ENCODE measurements at regions not wholly inside any gene's neighbourhood (a gene's known extent, or its start where the extent isn't known, plus 50 kb on each side); places are given as distances from the start of the nearest gene placed in this dataset.

DNA sequence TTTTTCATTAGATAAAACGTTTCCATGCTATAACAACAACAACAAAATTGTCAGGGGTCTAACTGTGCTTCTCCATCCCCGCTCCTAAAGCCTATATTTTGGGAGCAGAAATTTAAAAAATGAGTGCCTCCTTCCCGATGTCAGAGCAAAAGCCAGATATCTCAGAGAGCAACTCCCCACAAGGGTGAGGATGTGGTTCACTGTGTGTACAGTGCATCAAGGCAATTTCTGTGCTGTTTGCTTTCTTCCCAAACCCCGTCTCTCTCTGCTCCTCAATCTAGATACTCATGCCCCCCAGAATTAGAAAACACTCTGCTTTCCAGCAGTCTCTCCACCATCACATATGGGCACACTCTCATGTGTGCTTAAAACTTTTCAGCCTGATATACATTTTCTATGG lies 76.7 kb upstream of the MBNL1 start:
- TF ChIP-seq CTCF (IDR thresholded peaks at IDR 0.05) = no peak
- TF ChIP-seq, protein P1, sequence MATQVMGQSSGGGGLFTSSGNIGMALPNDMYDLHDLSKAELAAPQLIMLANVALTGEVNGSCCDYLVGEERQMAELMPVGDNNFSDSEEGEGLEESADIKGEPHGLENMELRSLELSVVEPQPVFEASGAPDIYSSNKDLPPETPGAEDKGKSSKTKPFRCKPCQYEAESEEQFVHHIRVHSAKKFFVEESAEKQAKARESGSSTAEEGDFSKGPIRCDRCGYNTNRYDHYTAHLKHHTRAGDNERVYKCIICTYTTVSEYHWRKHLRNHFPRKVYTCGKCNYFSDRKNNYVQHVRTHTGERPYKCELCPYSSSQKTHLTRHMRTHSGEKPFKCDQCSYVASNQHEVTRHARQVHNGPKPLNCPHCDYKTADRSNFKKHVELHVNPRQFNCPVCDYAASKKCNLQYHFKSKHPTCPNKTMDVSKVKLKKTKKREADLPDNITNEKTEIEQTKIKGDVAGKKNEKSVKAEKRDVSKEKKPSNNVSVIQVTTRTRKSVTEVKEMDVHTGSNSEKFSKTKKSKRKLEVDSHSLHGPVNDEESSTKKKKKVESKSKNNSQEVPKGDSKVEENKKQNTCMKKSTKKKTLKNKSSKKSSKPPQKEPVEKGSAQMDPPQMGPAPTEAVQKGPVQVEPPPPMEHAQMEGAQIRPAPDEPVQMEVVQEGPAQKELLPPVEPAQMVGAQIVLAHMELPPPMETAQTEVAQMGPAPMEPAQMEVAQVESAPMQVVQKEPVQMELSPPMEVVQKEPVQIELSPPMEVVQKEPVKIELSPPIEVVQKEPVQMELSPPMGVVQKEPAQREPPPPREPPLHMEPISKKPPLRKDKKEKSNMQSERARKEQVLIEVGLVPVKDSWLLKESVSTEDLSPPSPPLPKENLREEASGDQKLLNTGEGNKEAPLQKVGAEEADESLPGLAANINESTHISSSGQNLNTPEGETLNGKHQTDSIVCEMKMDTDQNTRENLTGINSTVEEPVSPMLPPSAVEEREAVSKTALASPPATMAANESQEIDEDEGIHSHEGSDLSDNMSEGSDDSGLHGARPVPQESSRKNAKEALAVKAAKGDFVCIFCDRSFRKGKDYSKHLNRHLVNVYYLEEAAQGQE (IDR thresholded peaks at IDR 0.05; ENCODE audit: insufficient read depth in 1 of 2, low read depth in 2 of 2, low read length in 1 of 2) = no peak
- TF ChIP-seq TCF7L2 (IDR thresholded peaks at IDR 0.05; ENCODE audit: low read depth, low read length) = no peak
- no peak for TF ChIP-seq POLR2AphosphoS5 (IDR thresholded peaks at IDR 0.05; ENCODE audit: low read depth, low read length)
- TF ChIP-seq SIN3A (IDR thresholded peaks at IDR 0.05; ENCODE audit: borderline replicate concordance, insufficient read depth, low read depth, low read length) = no peak
